Neural crest cell (in vitro differentiated cells): ENCODE measurements at regions not wholly inside any gene's neighbourhood (a gene's known extent, or its start where the extent isn't known, plus 50 kb on each side); places are given as distances from the start of the nearest gene placed in this dataset.

Experiments
- DNase-seq: peaks from one replicate; pipeline ENCODE4 v3.0.0; 2021; ENCODE audit warnings: low read depth, mixed read lengths, low spot score
- H3K27ac Mint-ChIP-seq: one replicate; pipeline ENCODE4 v1.8.0; 2021; ENCODE audit warnings: mild to moderate bottlenecking, mixed read lengths; ENCODE audit not compliant: unreplicated experiment
- H3K27me3 Mint-ChIP-seq: 2 replicates; pipeline ENCODE4 v1.8.0; 2021; ENCODE audit warnings: low read depth, mild to moderate bottlenecking, mixed read lengths
- H3K36me3 Mint-ChIP-seq: 2 replicates; pipeline ENCODE4 v1.8.0; 2021; ENCODE audit warnings: low read depth, mild to moderate bottlenecking, mixed read lengths
- H3K4me1 Mint-ChIP-seq: 2 replicates; pipeline ENCODE4 v1.8.0; 2021; ENCODE audit warnings: mixed read lengths
- H3K4me3 Mint-ChIP-seq: one replicate; pipeline ENCODE4 v1.8.0; 2021; ENCODE audit warnings: mild to moderate bottlenecking, mixed read lengths
- H3K9me3 Mint-ChIP-seq: 2 replicates; pipeline ENCODE4 v1.8.0; 2021; ENCODE audit warnings: mixed read lengths
- CTCF ChIP-seq: fragments of 200-600 bp; sonication (generic); conservative IDR thresholded peaks from 2 replicates; pipeline ENCODE4 v1.5.0; 2021; ENCODE audit warnings: antibody characterized with exemption, mild to moderate bottlenecking

- Mint-ChIP-seq H3K9me3 (no peaks in the 10 kb centered on the region), H3K4me3 (no peak overlapping the region), H3K27me3 (peaks cover 3% of the 10 kb centered on the region), H3K27ac (peak overlapping the region; percentile 2), H3K36me3 (no peaks in the 10 kb centered on the region), H3K4me1 (peaks cover 44% of the 10 kb centered on the region)
- no peak for DNase-seq
- no peak for TF ChIP-seq CTCF
Observed at GRCh38 chr4:159045321-159045720, 57.6 kb upstream of the RAPGEF2 start.

- H3K4me1 Mint-ChIP-seq, result peaks cover 42% of the 10 kb centered on the region
- no peak overlapping the region for H3K27ac Mint-ChIP-seq
- H3K36me3 Mint-ChIP-seq, result no peaks in the 10 kb centered on the region
- no peak overlapping the region for H3K4me3 Mint-ChIP-seq
- peaks cover 3% of the 10 kb centered on the region for H3K27me3 Mint-ChIP-seq
- no peak for TF ChIP-seq CTCF
- no peak for DNase-seq
- no peaks in the 10 kb centered on the region for H3K9me3 Mint-ChIP-seq
Observed at GRCh38 chr4:159046683-159047082, 56.2 kb upstream of the RAPGEF2 start.

GRCh38 chr4:159047478-159048165 is 55.3 kb upstream of the RAPGEF2 start:
- peak overlapping the region; percentile 62 for H3K4me3 Mint-ChIP-seq
- no peak for DNase-seq
- TF ChIP-seq CTCF, result no peak
- H3K36me3 Mint-ChIP-seq, result no peaks in the 10 kb centered on the region
- no peaks in the 10 kb centered on the region for H3K9me3 Mint-ChIP-seq
- peaks cover 45% of the 10 kb centered on the region for H3K4me1 Mint-ChIP-seq
- H3K27me3 Mint-ChIP-seq, result no peaks in the 10 kb centered on the region
- H3K27ac Mint-ChIP-seq, result peak overlapping the region; percentile 92

GRCh38 chr4:159048166-159048886 is 54.6 kb upstream of the RAPGEF2 start:
- Mint-ChIP-seq H3K9me3 (no peaks in the 10 kb centered on the region), H3K27me3 (no peaks in the 10 kb centered on the region), H3K4me1 (peaks cover 45% of the 10 kb centered on the region), H3K4me3 (peak overlapping the region; percentile 62), H3K36me3 (no peaks in the 10 kb centered on the region), H3K27ac (peak overlapping the region; percentile 92)
- no peak for TF ChIP-seq CTCF
- DNase-seq, result peak; percentile 23

GRCh38 chr4:159049780-159050375 is 53.0 kb upstream of the RAPGEF2 start:
- Mint-ChIP-seq H3K36me3 (no peaks in the 10 kb centered on the region), H3K27me3 (peaks cover 4% of the 10 kb centered on the region), H3K4me3 (no peak overlapping the region), H3K27ac (no peak overlapping the region), H3K9me3 (no peaks in the 10 kb centered on the region), H3K4me1 (peaks cover 49% of the 10 kb centered on the region)
- TF ChIP-seq CTCF, result no peak
- no peak for DNase-seq
